K562 (cell line): ENCODE measurements at regions not wholly inside any gene's neighbourhood (a gene's known extent, or its start where the extent isn't known, plus 50 kb on each side); places are given as distances from the start of the nearest gene placed in this dataset.

ENCODE experiments used
- ATF7 ChIP-seq: fragments of 450-650 bp; IDR thresholded peaks from 2 replicates; pipeline ENCODE4 v1.7.1; 2014; ENCODE audit warnings: mild to moderate bottlenecking, moderate library complexity
- EZH2 ChIP-seq: IDR thresholded peaks from 2 replicates; pipeline ENCODE4 v1.6.1; 2012; ENCODE audit warnings: low read depth, mild to moderate bottlenecking, inconsistent platforms, low read length, borderline replicate concordance
- HDAC2 ChIP-seq: fragments of 450-650 bp; IDR thresholded peaks from 2 replicates; pipeline ENCODE4 v1.6.1; 2016; ENCODE audit warnings: mild to moderate bottlenecking
- JUND ChIP-seq, 2 experiments: IDR thresholded peaks; 2 replicates in 1 of 2; 3 replicates in 1 of 2; pipeline ENCODE4 v1.6.1; 2011; ENCODE audit warnings: borderline replicate concordance in 2 of 2, low read depth in 2 of 2, low read length in 2 of 2, improper control_type of control experiment in 1 of 2, missing biosample characterization in 1 of 2, missing genetic modification characterization in 1 of 2, missing genetic modification reagents in 1 of 2
- PML ChIP-seq: IDR thresholded peaks from 2 replicates; pipeline ENCODE4 v1.6.1; 2012; ENCODE audit warnings: low read length, inconsistent platforms
- POLR2A ChIP-seq: fragments of 450-650 bp; conservative IDR thresholded peaks from 2 replicates; pipeline ENCODE4 v1.6.1; 2016
- RB1 ChIP-seq: fragments of 450-650 bp; IDR thresholded peaks from 2 replicates; pipeline ENCODE4 v1.6.1; 2017; ENCODE audit warnings: low read depth, mild to moderate bottlenecking
- SIN3A ChIP-seq, 2 experiments: fragments of 150-350 bp in 1 of 2; IDR thresholded peaks; 2 replicates each; pipeline ENCODE4 v1.6.1; 2011 to 2016; ENCODE audit warnings: borderline replicate concordance in 2 of 2, low read depth in 2 of 2, low read length in 2 of 2, mild to moderate bottlenecking in 2 of 2, moderate library complexity in 2 of 2; ENCODE audit not compliant: control insufficient read depth in 1 of 2
- SMC3 ChIP-seq: conservative IDR thresholded peaks from 2 replicates; pipeline ENCODE4 v1.6.1; 2011; ENCODE audit warnings: low read depth, low read length, improper control_type of control experiment; ENCODE audit not compliant: insufficient read depth
- TCF7 ChIP-seq: sonication (generic); IDR thresholded peaks from 2 replicates; pipeline ENCODE4 v1.6.1; 2016; ENCODE audit warnings: antibody characterized with exemption, borderline replicate concordance
- ZNF780A ChIP-seq: fragments of 250-450 bp; sonication (Bioruptor Pico); IDR thresholded peaks from 2 replicates; pipeline ENCODE4 v1.5.0; 2021; ENCODE audit warnings: mild to moderate bottlenecking
- TF ChIP-seq, protein P1 (sequence below): sonication (generic); formaldehyde crosslinking; IDR thresholded peaks from 2 replicates; pipeline ENCODE4 v1.8.0; 2022; ENCODE audit warnings: mild to moderate bottlenecking, low read depth, missing genetic modification reagents

DNA sequence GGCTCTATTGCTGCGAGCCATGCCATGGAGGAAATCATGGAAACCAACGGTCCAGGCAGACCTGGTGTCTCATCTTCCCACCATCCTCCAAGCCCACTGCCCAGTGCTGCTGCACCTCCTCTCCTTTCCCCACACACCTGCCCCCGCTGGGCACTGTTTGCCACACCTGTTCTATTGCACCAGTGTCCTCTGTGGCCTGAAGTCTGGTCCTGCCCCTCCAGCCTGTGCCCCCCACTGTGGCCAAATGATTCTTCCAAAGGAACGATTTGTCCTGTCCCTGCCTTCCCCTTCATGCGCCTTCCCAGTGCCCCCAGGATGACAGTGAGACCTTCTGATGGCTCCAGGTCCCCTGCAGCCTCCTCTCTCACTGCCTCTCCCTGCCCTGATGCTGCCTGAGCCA, 101.9 kb upstream of the TWIST2 start:
- TF ChIP-seq JUND (IDR thresholded peaks at IDR 0.05; ENCODE audit: borderline replicate concordance, low read depth, low read length) (no peak), JUND (tag; IDR thresholded peaks at IDR 0.05; ENCODE audit: borderline replicate concordance, low read depth, low read length) (no peak), SMC3 (no peak), RB1 (no peak), EZH2 (no peak), HDAC2 (no peak), POLR2A (no peak), TCF7 (no peak), ATF7 (no peak), SIN3A (IDR thresholded peaks at IDR 0.05; ENCODE audit: borderline replicate concordance in 2 of 2, control insufficient read depth in 1 of 2, low read depth in 2 of 2, low read length in 2 of 2) (no peak), ZNF780A (CRISPR knock-in tag) (no peak), PML (no peak)
- TF ChIP-seq, protein P1, sequence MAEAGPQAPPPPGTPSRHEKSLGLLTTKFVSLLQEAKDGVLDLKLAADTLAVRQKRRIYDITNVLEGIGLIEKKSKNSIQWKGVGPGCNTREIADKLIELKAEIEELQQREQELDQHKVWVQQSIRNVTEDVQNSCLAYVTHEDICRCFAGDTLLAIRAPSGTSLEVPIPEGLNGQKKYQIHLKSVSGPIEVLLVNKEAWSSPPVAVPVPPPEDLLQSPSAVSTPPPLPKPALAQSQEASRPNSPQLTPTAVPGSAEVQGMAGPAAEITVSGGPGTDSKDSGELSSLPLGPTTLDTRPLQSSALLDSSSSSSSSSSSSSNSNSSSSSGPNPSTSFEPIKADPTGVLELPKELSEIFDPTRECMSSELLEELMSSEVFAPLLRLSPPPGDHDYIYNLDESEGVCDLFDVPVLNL (CRISPR knock-in tag), result no peak
